H1 (cell line): ENCODE measurements at regions not wholly inside any gene's neighbourhood (a gene's known extent, or its start where the extent isn't known, plus 50 kb on each side); places are given as distances from the start of the nearest gene placed in this dataset.

Experiments used
- CTCF ChIA-PET: fragments of 300-600 bp; sonication (Branson Sonifier 250); formaldehyde crosslinking; loops from one replicate; lab custom pipeline; 2021; ENCODE audit not compliant: partially characterized antibody; lab: Charles Lee
- POLR2A ChIA-PET: fragments of 300-600 bp; sonication (Branson Sonifier 250); formaldehyde crosslinking; loops from one replicate; lab custom pipeline; 2021; ENCODE audit warnings: inconsistent platforms; ENCODE audit not compliant: partially characterized antibody; lab: Charles Lee
- DNase-seq, 2 experiments: peaks; one replicate each; pipeline versions ENCODE4 v3.0.0 to v3.0.0-alpha.2; 2010 to 2022; ENCODE audit warnings: low spot score in 2 of 2, low read depth in 1 of 2, mixed read lengths in 1 of 2
- FAIRE-seq: peaks from 2 replicates; lab custom pipeline; 2011; peaks lifted over from hg19 to GRCh38; lab: Jason Lieb, UNC
- H2AFZ ChIP-seq: 2 replicates; pipeline ENCODE4 v1.8.1; 2012; ENCODE audit warnings: low read length, inconsistent platforms
- H2AK5ac ChIP-seq: 2 replicates; pipeline ENCODE4 v1.6.1; 2013; ENCODE audit warnings: low read depth, low read length
- H2BK120ac ChIP-seq: replicated peaks from 2 replicates; pipeline ENCODE3; 2013; ENCODE audit warnings: low read depth, low read length, inconsistent platforms
- H2BK12ac ChIP-seq: 2 replicates; pipeline ENCODE4 v1.6.1; 2013; ENCODE audit warnings: low read depth, low read length
- H2BK15ac ChIP-seq: 2 replicates; pipeline ENCODE4 v1.6.1; 2013; ENCODE audit warnings: low read length
- H2BK20ac ChIP-seq: 2 replicates; pipeline ENCODE4 v1.6.1; 2013; ENCODE audit warnings: low read length
- H2BK5ac ChIP-seq: 2 replicates; pipeline ENCODE4 v1.6.1; 2013; ENCODE audit warnings: low read depth, low read length
- H3K14ac ChIP-seq: 2 replicates; pipeline ENCODE4 v1.6.1; 2013; ENCODE audit warnings: inconsistent platforms; ENCODE audit not compliant: insufficient read length
- H3K18ac ChIP-seq: 2 replicates; pipeline ENCODE4 v1.6.1; 2013; ENCODE audit warnings: low read length; ENCODE audit errors: extremely low read depth
- H3K23ac ChIP-seq: 2 replicates; pipeline ENCODE4 v1.6.1; 2013; ENCODE audit warnings: inconsistent platforms; ENCODE audit not compliant: insufficient read length
- H3K23me2 ChIP-seq: 2 replicates; pipeline ENCODE4 v1.6.1; 2013; ENCODE audit warnings: low read depth, low read length
- H3K27ac ChIP-seq: 2 replicates; pipeline ENCODE4 v1.6.1; 2011; ENCODE audit warnings: low read depth, low read length, inconsistent platforms
- H3K27me3 ChIP-seq, 4 experiments: replicated peaks in 1 of 4; 1 replicate in 1 of 4; 2 replicates in 3 of 4; pipeline versions ENCODE4 v1.6.1 to v1.8.1; 2011 to 2013; ENCODE audit warnings: low read length in 3 of 4, mild to moderate bottlenecking in 3 of 4, inconsistent platforms in 2 of 4, mixed read lengths in 2 of 4, moderate library complexity in 1 of 4; ENCODE audit not compliant: control insufficient read depth in 3 of 4, insufficient read depth in 3 of 4; ENCODE audit errors: extremely low read depth in 1 of 4
- H3K36me3 ChIP-seq, 4 experiments: 2 replicates each; pipeline versions ENCODE4 v1.6.1 to v1.8.1; 2011 to 2013; ENCODE audit warnings: mild to moderate bottlenecking in 4 of 4, low read length in 3 of 4, moderate library complexity in 2 of 4, control low read depth in 1 of 4, inconsistent platforms in 1 of 4; ENCODE audit not compliant: insufficient read depth in 4 of 4, control insufficient read depth in 2 of 4
- H3K4ac ChIP-seq: replicated peaks from 2 replicates; pipeline ENCODE3; 2013; ENCODE audit warnings: low read length, low read depth, mixed read lengths, inconsistent platforms; ENCODE audit not compliant: insufficient read length
- H3K4me1 ChIP-seq, 4 experiments: replicated peaks in 1 of 4; 1 replicate in 1 of 4; 2 replicates in 3 of 4; pipeline versions ENCODE4 v1.6.1 to v1.8.1; 2011 to 2013; ENCODE audit warnings: low read length in 3 of 4, inconsistent platforms in 2 of 4, mixed read lengths in 1 of 4; ENCODE audit not compliant: insufficient read depth in 4 of 4, control insufficient read depth in 3 of 4
- H3K4me2 ChIP-seq, 2 experiments: 2 replicates each; pipeline versions ENCODE4 v1.6.1 to v1.8.1; 2011 to 2013; ENCODE audit warnings: low read depth in 2 of 2, low read length in 2 of 2, control low read depth in 1 of 2, inconsistent platforms in 1 of 2, mild to moderate bottlenecking in 1 of 2; ENCODE audit not compliant: insufficient read depth in 1 of 2
- H3K4me3 ChIP-seq, 4 experiments: fragments of 200-600, 300-600 bp in 1 of 4; sonication (generic), shearing (Covaris generic), sonication (Bioruptor Twin) in 1 of 4; 2 replicates each; pipeline versions ENCODE4 v1.5.1 to v1.8.1; 2011 to 2016; ENCODE audit warnings: low read length in 4 of 4, low read depth in 3 of 4, control low read depth in 2 of 4, inconsistent platforms in 2 of 4, mild to moderate bottlenecking in 2 of 4, mixed read lengths in 1 of 4, moderate library complexity in 1 of 4; ENCODE audit not compliant: insufficient read depth in 2 of 4; ENCODE audit errors: extremely low read depth in 1 of 4
- H3K56ac ChIP-seq: replicated peaks from 2 replicates; pipeline ENCODE3; 2013; ENCODE audit warnings: low read depth, mild to moderate bottlenecking, mixed read lengths, low read length, inconsistent platforms; ENCODE audit not compliant: insufficient read length
- H3K79me1 ChIP-seq: 2 replicates; pipeline ENCODE4 v1.6.1; 2013; ENCODE audit warnings: low read depth, low read length, control low read depth
- H3K79me2 ChIP-seq, 2 experiments: 2 replicates each; pipeline versions ENCODE4 v1.6.1 to v1.8.1; 2012 to 2013; ENCODE audit warnings: low read length in 2 of 2, mild to moderate bottlenecking in 2 of 2, inconsistent platforms in 1 of 2; ENCODE audit not compliant: insufficient read depth in 2 of 2, control insufficient read depth in 1 of 2
- H3K9ac ChIP-seq, 4 experiments: replicated peaks in 1 of 4; 1 replicate in 1 of 4; 2 replicates in 3 of 4; pipeline versions ENCODE4 v1.6.1 to v1.8.1; 2011 to 2013; ENCODE audit warnings: low read depth in 3 of 4, low read length in 3 of 4, control low read depth in 2 of 4, mild to moderate bottlenecking in 2 of 4, moderate library complexity in 2 of 4, inconsistent platforms in 1 of 4; ENCODE audit errors: extremely low read depth in 1 of 4
- H3K9me3 ChIP-seq, 2 experiments: 2 replicates each; pipeline versions ENCODE4 v1.6.1 to v1.8.1; 2012 to 2013; ENCODE audit warnings: mild to moderate bottlenecking in 2 of 2, moderate library complexity in 2 of 2, control low read depth in 1 of 2, inconsistent platforms in 1 of 2, low read depth in 1 of 2, low read length in 1 of 2, mixed read lengths in 1 of 2; ENCODE audit not compliant: insufficient read depth in 2 of 2
- H4K20me1 ChIP-seq, 2 experiments: replicated peaks in 1 of 2; 2 replicates each; pipeline versions ENCODE3 to v1.8.1; 2011 to 2013; ENCODE audit warnings: inconsistent platforms in 2 of 2, low read length in 2 of 2, mild to moderate bottlenecking in 1 of 2; ENCODE audit not compliant: insufficient read depth in 2 of 2, control insufficient read depth in 1 of 2
- H4K5ac ChIP-seq: 2 replicates; pipeline ENCODE4 v1.6.1; 2013; ENCODE audit warnings: low read length, low read depth, mixed read lengths, inconsistent platforms; ENCODE audit not compliant: insufficient read length
- H4K8ac ChIP-seq: 2 replicates; pipeline ENCODE4 v1.8.0; 2013; ENCODE audit warnings: mild to moderate bottlenecking, moderate library complexity, low read length, inconsistent platforms; ENCODE audit not compliant: insufficient read depth; ENCODE audit errors: extremely low read depth
- H4K91ac ChIP-seq: replicated peaks from 2 replicates; pipeline ENCODE3; 2013; ENCODE audit warnings: low read length, mixed read lengths, inconsistent platforms; ENCODE audit not compliant: insufficient read length
- ASH2L ChIP-seq: fragments of 200-600, 300-600 bp; sonication (generic); IDR thresholded peaks from one replicate; pipeline ENCODE4 v1.7.1; 2017; ENCODE audit warnings: low read length
- KDM4A ChIP-seq: IDR thresholded peaks from one replicate; pipeline ENCODE4 v1.7.1; 2012; ENCODE audit warnings: low read depth, mild to moderate bottlenecking, moderate library complexity, low read length, inconsistent platforms; ENCODE audit not compliant: severe bottlenecking
- MAX ChIP-seq: IDR thresholded peaks from 2 replicates; pipeline ENCODE4 v1.6.1; 2012; ENCODE audit warnings: inconsistent platforms
- WGBS, 2 experiments: shearing (Covaris generic) in 1 of 2; methylation state at CpG; one replicate each; pipeline versions ENCODE4 v1.1.6 to v1.1.7; 2013 to 2015; ENCODE audit warnings: low lambda C conversion rate in 2 of 2, mixed read lengths in 2 of 2, inconsistent platforms in 1 of 2, low coverage in 1 of 2, missing lambda C conversion rate in 1 of 2; ENCODE audit not compliant: insufficient replicate concordance in 2 of 2, insufficient coverage in 1 of 2, insufficient read length in 1 of 2; ENCODE audit errors: extremely low coverage in 1 of 2, missing lambda C conversion rate in 1 of 2; 5-methylcytosine and 5-hydroxymethylcytosine counted together

- no peak overlapping the region for H3K9ac ChIP-seq
- H3K9me3 ChIP-seq: peaks cover 8% of the 10 kb centered on the region in 2 experiments; a peak in 3 of 4 replicates
- H4K91ac ChIP-seq: no peak overlapping the region
- H2BK15ac ChIP-seq: no peak overlapping the region
- 88% methylated on average over 1 of the region's 3 CpGs; no CpG with 5 or more reads in 1 of the 2 experiments for WGBS, 2 experiments
- no peak overlapping the region for H2BK12ac ChIP-seq
- no peak overlapping the region for H3K4ac ChIP-seq
- no peak overlapping the region for H2AK5ac ChIP-seq
- H3K18ac ChIP-seq: no peak overlapping the region
- DNase-seq (no peak), FAIRE-seq (no peak)
- H2BK5ac ChIP-seq: no peak overlapping the region
- no peak overlapping the region for H3K56ac ChIP-seq
- no peak overlapping the region for H3K27ac ChIP-seq
- H3K23me2 ChIP-seq: no peaks in the 10 kb centered on the region
- no peaks in the 10 kb centered on the region for H3K4me1 ChIP-seq
- POLR2A ChIA-PET: no interaction called here
- no peak overlapping the region for H3K4me3 ChIP-seq
- H2AFZ ChIP-seq: no peak overlapping the region
- H3K23ac ChIP-seq: no peak overlapping the region
- peaks cover 0 to 7% (median 2%) of the 10 kb centered on the region in 4 experiments; a peak in 3 of 8 replicates for H3K36me3 ChIP-seq
- no peaks in the 10 kb centered on the region for H3K79me2 ChIP-seq
- H4K20me1 ChIP-seq: no peaks in the 10 kb centered on the region
- H2BK20ac ChIP-seq: no peak overlapping the region
- no peak overlapping the region for H4K8ac ChIP-seq
- H3K79me1 ChIP-seq: no peaks in the 10 kb centered on the region
- CTCF ChIA-PET: no interaction called here
- H2BK120ac ChIP-seq: no peak overlapping the region
- H4K5ac ChIP-seq: no peak overlapping the region
- H3K4me2 ChIP-seq: no peak overlapping the region
- TF ChIP-seq MAX (no peak), KDM4A (no peak), ASH2L (no peak)
- TF ChIP-seq, all 59 proteins: peak for 0
- Histone ChIP-seq H3K27me3 (no peaks in the 10 kb centered on the region), H3K14ac (no peak overlapping the region)
These were observed 103.6 kb upstream of the IGSF1 start for GRCh38 chrX:131392666-131393065.
